ENCODE measurements at regions not wholly inside any gene's neighbourhood (a gene's known extent, or its start where the extent isn't known, plus 50 kb on each side); places are given as distances from the start of the nearest gene placed in this dataset.

DNA sequence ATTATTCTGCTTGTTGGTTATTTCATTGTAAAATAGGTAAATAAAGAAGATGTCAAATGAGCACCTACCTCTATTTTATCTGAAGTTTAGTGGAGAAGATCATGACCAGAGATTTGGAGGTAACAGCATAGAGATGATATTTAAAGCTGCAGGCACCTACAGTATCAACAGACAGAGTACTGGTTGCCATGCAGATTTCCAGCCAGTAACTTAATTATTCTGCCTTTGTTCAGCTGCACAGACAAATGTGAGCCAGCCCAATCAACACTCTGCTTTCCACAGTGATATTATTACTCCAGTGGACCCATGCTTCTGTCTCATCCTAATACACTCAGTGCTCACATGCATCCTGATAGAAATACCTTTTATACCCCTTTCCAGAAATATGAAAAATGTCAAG, 348.5 kb upstream of the RGS6 start:
- TF ChIP-seq, protein P1, sequence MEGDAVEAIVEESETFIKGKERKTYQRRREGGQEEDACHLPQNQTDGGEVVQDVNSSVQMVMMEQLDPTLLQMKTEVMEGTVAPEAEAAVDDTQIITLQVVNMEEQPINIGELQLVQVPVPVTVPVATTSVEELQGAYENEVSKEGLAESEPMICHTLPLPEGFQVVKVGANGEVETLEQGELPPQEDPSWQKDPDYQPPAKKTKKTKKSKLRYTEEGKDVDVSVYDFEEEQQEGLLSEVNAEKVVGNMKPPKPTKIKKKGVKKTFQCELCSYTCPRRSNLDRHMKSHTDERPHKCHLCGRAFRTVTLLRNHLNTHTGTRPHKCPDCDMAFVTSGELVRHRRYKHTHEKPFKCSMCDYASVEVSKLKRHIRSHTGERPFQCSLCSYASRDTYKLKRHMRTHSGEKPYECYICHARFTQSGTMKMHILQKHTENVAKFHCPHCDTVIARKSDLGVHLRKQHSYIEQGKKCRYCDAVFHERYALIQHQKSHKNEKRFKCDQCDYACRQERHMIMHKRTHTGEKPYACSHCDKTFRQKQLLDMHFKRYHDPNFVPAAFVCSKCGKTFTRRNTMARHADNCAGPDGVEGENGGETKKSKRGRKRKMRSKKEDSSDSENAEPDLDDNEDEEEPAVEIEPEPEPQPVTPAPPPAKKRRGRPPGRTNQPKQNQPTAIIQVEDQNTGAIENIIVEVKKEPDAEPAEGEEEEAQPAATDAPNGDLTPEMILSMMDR (IDR thresholded peaks at IDR 0.05), result no peak
- TF ChIP-seq POLR2A (IDR thresholded peaks at IDR 0.05), result no peak

Measured in prostate gland (tissue), 2 donors.